ENCODE measurements at regions not wholly inside any gene's neighbourhood (a gene's known extent, or its start where the extent isn't known, plus 50 kb on each side); places are given as distances from the start of the nearest gene placed in this dataset.

GRCh38 chr1:166258017-166258416 is 91.2 kb upstream of the FAM78B start:
- H2AFZ ChIP-seq (ENCODE audit: low read depth, low read length): no peak overlapping the region
- no peak for TF ChIP-seq FOS (IDR thresholded peaks at IDR 0.05; ENCODE audit: borderline replicate concordance, insufficient read depth, low read length)
- no peak for TF ChIP-seq EZH2 (IDR thresholded peaks at IDR 0.05; ENCODE audit: borderline replicate concordance, low read depth, low read length, severe bottlenecking)
- no peak for TF ChIP-seq MAX (IDR thresholded peaks at IDR 0.05; ENCODE audit: insufficient read depth, insufficient read length)
- TF ChIP-seq CTCF (IDR thresholded peaks at IDR 0.05; ENCODE audit: extremely low read depth in 1 of 2, insufficient read depth in 1 of 2, low read depth in 1 of 2, low read length in 2 of 2): no peak
- TF ChIP-seq MYC (IDR thresholded peaks at IDR 0.05; ENCODE audit: low read depth, low read length): no peak
- no peak for TF ChIP-seq POLR2AphosphoS5 (IDR thresholded peaks at IDR 0.05; ENCODE audit: insufficient read depth, low read depth, low read length)
- no peak for TF ChIP-seq POLR2A (IDR thresholded peaks at IDR 0.05; ENCODE audit: low read depth, low read length)
- no peak for TF ChIP-seq JUN (IDR thresholded peaks at IDR 0.05; ENCODE audit: borderline replicate concordance, insufficient read depth, insufficient read length, low read depth)
- no peak for TF ChIP-seq GATA2 (IDR thresholded peaks at IDR 0.05; ENCODE audit: insufficient read depth, insufficient read length, low read depth, low read length)
- no peaks in the 10 kb centered on the region for H3K9me1 ChIP-seq (replicated peaks; ENCODE audit: control insufficient read depth, extremely low read depth, insufficient read depth, low read length)
- no peaks in the 10 kb centered on the region for H4K20me1 ChIP-seq (replicated peaks; ENCODE audit: control insufficient read depth, extremely low read depth, insufficient read depth, low read length)
- no peaks in the 10 kb centered on the region for H3K27me3 ChIP-seq (ENCODE audit: control insufficient read depth in 2 of 2, insufficient read depth in 2 of 2, low read length in 2 of 2)
- BruUV-seq (replicated peaks): no TSS peak
- CTCF ChIA-PET: no interaction called here
- no peaks in the 10 kb centered on the region for H3K4me1 ChIP-seq (ENCODE audit: control insufficient read depth, extremely low read depth, insufficient read depth, low read length)
- H3K4me3 ChIP-seq (replicated peaks in 1 of 3; ENCODE audit: insufficient read depth in 1 of 3, low read depth in 1 of 3, low read length in 3 of 3): no peak overlapping the region
- H3K4me2 ChIP-seq (ENCODE audit: insufficient read depth, low read length): no peak overlapping the region
- POLR2A ChIA-PET: no interaction called here
- H3K9me3 ChIP-seq (replicated peaks; ENCODE audit: control insufficient read depth, insufficient read depth, low read length): peaks cover 2% of the 10 kb centered on the region
- no peak overlapping the region for H3K27ac ChIP-seq (ENCODE audit: insufficient read depth, low read depth, low read length)
- H3K36me3 ChIP-seq (ENCODE audit: control insufficient read depth in 2 of 2, extremely low read depth in 1 of 2, insufficient read depth in 2 of 2, low read length in 2 of 2): no peaks in the 10 kb centered on the region
- DNase-seq (ENCODE audit: low read depth, low spot score): no peak
- intact Hi-C loops (cut with micrococcal nuclease): no loop called here
- no peak overlapping the region for H3K9ac ChIP-seq (replicated peaks; ENCODE audit: extremely low read depth, insufficient read depth, low read length)
- dilution Hi-C loops (cut with MboI; ENCODE audit: extremely low pct_ligation_motif_present, low sequenced_read_pairs): no loop called here
- no peaks in the 10 kb centered on the region for H3K79me2 ChIP-seq (ENCODE audit: control insufficient read depth, insufficient read depth, low read length)
- no peak for FAIRE-seq

Data from endothelial cell of umbilical vein (primary cell).